ENCODE measurements at regions not wholly inside any gene's neighbourhood (a gene's known extent, or its start where the extent isn't known, plus 50 kb on each side); places are given as distances from the start of the nearest gene placed in this dataset.
"Not testable (repeated sequence)": the region's sequence is repeated elsewhere in the genome, so short reads cannot be mapped to it uniquely, and the experiment has no call there.

GRCh38 chr4:32661229-32661628, 1941.1 kb downstream of the PCDH7 start:
- DNase-seq: no peak

DNA sequence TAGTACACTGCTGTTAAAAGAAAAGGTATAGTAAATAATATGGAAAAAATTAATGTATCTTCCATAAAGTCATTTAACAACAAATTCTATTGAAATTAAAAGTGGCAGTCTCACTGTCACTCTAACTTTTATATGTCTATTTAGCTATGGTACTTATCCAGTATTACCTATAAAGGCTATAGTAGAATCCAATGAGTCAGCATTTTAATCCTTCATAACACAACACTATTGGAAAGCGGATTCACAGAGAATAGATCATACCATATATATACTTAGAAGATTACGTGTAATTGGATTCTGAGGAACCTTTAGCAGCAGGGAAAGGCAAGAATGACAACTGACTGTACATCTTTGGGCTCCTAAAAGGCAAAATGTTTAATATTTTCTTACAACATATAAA, 1942.6 kb downstream of the PCDH7 start:
- no peak for DNase-seq

DNA sequence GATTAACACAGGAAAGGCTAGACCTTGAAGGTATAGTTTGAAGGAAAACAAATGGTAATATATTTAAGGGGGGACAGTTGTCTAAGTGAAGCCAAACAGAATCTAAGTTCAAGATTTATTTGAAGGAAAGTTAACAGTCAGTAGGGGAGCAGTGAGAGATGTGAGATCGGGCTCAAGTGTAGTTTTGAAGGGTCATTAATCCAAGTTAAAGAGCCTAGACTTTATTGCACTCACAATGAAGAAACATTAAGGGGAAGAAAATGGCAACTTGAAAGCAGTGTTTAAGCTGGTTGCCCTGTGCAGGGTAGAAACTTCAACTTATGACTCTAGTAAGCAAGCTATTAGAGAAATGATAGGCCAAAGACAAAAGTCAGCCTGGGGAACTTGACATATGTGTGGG, 1952.2 kb downstream of the PCDH7 start:
- no peak for DNase-seq

DNA sequence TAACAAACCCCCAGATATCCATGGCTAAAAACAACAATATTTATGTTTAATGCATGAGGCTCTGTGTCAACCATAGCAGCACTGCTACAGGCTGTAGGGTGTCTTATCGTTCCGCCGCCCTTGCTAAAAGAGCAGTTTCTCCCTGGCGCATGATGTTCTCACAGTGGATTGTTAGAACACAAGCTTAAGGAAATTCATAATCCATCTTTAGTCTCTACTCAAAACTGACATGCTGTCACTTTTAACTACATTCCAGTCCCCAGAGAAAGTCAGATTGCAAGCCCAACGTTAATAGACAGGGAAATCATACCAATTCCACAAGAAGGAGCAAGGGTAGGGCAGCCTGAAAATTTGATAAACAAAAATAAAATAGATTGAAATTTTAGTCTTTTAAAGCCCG, 1960.8 kb downstream of the PCDH7 start:
- no peak for DNase-seq

GRCh38 chr4:32684160-32684559, 1964.0 kb downstream of the PCDH7 start:
- no peak for DNase-seq

- no peak for DNase-seq
These were observed 1966.0 kb downstream of the PCDH7 start for GRCh38 chr4:32686123-32686522.

- no peak for DNase-seq
These were observed 1969.3 kb downstream of the PCDH7 start for GRCh38 chr4:32689518-32689917.

DNA sequence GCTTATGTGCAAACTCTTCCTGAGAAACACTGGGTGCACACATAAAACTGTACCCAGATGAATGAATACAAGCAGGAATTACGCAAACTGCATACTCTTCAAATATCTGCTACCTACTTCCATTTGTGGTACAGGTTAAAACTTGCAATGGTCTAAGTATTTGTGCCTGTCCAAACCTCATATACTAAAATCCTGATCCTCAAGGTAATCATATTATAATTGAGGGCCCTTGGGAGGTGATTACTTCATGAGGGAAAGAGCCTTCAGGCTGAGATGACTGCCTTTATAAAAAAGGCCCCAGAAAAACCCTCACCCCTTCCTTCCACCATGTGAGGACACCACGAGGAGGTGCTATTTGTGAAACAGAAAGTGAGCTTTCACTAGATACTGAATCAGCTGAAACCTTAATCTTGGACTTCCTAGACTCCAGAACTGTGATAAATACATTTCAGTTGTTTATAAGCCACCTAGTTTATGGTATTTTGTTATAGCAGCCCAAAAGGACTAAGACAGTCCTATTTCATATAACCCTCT, 1977.2 kb downstream of the PCDH7 start:
- no peak for DNase-seq

DNA sequence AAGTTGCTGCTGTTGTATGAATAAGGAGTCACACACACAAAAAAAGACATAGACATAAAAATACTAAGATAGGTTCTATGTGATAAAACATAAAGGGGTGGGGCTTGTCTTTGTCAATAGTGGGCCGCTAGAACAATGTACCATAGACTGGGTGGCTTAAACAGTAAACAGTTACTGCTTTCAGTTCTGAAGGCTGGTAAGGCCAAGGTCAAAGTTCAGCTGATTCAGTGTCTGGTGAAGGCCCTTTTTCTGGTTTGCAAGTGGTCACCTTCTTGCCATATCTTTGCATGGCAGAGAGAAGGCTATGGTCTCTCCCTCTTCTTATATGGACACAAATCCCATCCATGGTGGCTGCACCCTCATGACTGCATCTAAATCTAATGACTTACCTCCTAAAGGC, 1980.7 kb downstream of the PCDH7 start:
- no peak for DNase-seq

DNA sequence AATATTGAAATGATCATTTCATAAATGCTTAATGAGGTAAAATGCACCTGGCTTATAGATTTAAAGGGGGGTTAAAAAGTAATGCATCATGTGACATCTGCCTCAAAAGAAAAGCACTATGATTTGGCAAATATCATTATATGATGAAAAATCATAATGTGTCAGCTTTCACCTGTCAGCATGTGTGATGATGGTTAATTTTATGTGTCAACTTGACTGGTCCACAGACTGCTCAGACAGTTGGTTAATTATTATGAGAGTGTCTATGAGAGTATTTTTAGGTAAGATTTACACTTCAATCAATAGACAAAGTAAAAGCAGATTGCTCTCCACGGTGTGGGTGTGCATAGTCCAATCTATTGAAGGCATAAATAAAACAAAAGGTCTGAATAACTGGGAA, 1986.7 kb downstream of the PCDH7 start:
- DNase-seq: no peak

DNA sequence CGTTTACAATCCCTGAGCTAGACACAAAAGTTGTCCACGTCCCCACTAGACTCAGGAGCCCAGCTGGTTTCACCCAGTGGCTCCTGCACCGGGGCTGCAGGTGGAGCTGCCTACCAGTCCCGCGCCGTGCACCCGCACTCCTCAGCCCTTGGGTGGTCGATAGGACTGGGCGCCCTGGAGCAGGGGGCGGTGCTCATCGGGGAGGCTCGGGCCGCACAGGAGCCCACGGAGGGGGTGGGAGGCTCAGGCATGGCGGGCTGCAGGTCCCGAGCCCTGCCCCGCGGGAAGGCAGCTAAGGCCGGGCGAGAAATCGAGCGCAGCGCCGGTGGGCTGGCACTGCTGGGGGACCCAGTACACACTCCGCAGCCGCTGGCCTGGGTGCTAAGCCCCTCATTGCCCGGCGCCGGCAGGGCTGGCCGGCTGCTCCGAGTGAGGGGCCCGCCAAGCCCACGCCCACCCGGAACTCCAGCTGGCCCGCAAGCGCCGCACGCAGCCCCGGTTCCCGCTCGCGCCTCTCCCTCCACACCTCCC, 1996.0 kb downstream of the PCDH7 start:
- not testable (repeated sequence) for DNase-seq

GRCh38 chr4:32735856-32736590, 2015.9 kb downstream of the PCDH7 start:
- no peak for DNase-seq

DNA sequence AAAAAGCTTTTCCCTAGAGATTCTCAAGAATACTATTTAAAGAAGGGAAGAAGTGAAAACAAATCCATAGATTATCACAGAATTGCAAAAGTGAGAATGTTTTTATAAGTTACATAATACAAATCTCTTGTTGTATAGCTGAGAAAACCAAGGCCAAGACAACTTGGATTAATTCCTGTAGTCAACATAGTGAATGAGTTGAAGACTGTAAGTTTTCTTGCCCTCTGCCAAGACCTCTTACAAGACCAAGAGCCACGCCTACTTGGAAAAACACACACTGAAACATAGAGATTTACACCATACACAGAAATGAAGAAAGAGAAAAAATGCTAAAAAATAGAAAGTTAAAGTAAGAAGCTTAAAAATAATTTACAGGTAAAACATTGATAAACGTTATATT, 2024.0 kb downstream of the PCDH7 start:
- DNase-seq: no peak

DNA sequence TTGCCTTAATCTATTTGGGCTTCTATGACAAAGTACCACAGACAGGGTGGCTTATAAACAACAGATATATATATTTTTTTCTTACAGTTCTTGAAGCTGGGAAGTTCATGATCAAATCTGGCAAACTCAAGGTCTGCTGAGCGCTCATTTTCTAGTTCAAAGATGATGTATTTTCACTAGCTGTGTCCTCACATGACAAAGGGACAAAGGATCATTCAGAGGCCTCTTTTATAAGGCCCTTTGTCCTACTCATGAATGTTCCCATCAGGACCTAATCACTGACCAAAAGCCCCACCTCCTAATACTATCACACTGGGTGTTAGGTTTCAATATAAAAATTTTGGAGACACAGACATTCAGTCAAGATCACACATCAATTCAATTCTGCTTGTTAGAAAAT, 2025.2 kb downstream of the PCDH7 start:
- no peak for DNase-seq

- no peak for DNase-seq
These were observed 2027.9 kb downstream of the PCDH7 start for GRCh38 chr4:32748061-32748460.

- no peak for DNase-seq
These were observed 2028.3 kb downstream of the PCDH7 start for GRCh38 chr4:32748498-32748897.

- no peak for DNase-seq
These were observed 2032.8 kb downstream of the PCDH7 start for GRCh38 chr4:32752962-32753361.

GRCh38 chr4:32768664-32769389, 2048.7 kb downstream of the PCDH7 start:
- no peak for DNase-seq

DNA sequence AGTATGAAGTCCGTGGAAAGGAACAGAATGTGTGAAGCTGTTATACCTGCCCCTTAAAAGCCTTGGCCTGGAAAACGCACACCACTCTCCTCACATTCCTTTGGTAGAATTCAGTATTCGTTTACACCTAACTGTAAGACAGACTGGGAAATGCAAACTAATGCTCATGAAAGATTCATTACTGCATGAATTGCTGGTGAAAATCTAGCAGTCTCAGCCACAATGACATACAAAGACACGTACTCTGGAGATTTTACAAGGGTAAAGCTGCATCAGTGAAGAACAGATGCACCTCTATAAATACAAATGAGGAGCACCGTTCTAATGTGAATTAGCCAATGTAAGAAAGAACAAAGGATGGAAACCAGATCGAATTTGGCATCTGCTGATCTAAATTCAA, 2051.3 kb downstream of the PCDH7 start:
- DNase-seq: no peak

DNA sequence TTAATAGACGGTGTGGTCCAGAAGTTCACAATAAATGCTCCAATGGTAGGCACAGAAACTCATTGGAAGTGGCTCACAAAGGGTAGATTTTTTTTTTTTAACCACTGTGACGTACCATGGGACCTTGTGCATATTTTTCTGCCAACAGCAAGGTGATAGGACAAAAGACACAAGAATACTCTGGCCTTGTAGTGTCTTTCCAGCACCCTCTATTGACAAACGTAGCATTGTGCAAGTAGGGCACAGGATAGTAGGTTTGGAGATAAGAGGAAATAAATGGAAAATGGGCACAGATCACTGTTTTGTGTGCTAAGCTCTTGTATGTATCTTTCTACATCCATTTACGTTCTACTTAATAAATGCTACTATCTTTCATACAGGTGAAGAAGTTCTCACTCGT, 2054.9 kb downstream of the PCDH7 start:
- DNase-seq: no peak

DNA sequence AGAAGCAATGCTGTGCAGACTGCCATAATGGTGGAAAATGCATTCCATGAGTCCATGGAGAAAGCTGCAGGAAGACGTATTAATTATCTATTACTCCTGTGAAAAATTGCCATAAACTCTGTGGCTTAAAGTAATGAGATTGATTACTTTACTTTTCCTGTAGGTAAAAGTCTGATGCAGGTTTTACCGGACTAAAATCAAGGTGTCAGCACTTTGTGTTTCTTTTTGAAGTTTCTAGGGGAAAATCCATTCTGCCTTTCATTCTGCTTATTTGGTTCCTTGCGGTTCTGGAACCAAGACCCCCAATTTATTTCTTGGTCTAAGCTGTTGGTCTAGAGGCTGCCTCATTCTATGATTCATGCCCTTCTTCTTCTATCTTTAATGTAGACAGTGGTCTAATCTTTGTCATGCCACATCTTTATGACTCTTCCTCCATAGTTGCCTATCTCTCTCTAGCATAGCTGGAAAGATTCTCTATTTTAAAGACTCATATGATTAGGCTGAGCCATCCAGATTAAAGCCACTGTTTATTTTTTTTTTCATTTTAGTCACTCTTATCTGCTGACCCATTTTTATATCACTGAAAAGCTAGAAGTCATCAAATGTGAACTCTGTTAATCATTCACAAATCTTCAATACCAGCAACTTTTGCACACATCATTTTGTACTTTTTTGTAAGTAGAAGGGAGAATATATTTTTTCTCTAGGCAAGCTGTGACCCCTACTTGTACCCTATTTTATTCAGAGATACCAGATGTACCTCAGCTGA, 2056.4 kb downstream of the PCDH7 start:
- no peak for DNase-seq

- DNase-seq: no peak
These were observed 2057.9 kb downstream of the PCDH7 start for GRCh38 chr4:32778025-32778424.

DNA sequence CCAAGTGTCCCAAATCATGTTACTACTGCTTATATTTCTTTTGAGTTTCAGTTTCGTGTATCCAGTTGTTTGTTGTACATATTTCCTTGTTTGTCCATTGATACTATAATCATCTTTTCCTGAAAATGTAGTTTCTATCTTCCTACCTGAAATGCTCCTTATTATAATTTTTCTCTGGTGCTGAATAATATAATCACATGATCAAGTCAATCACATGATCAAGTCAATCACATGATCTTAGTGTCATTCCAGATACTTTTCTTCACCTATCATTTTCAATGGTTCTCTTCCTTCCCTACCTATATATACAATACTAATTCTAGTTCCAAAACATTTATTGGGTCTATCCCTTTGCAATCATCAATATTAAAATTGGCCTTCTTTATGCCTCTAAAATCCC, 2058.8 kb downstream of the PCDH7 start:
- DNase-seq: no peak

Measured in right forelimb (tissue), 1 donor.